Hepatocyte (in vitro differentiated cells): ENCODE measurements at regions not wholly inside any gene's neighbourhood (a gene's known extent, or its start where the extent isn't known, plus 50 kb on each side); places are given as distances from the start of the nearest gene placed in this dataset.

Experiments
- DNase-seq: peaks from one replicate; pipeline ENCODE4 v3.0.0-alpha.2; 2016; ENCODE audit warnings: low spot score
- H2AFZ ChIP-seq: fragments of 200-600 bp; sonication (generic); 2 replicates; pipeline ENCODE4 v1.6.0; 2016; ENCODE audit warnings: antibody characterized with exemption, mild to moderate bottlenecking
- H3K27ac ChIP-seq: fragments of 200-600 bp; sonication (generic); 2 replicates; pipeline ENCODE4 v1.5.1; 2016; ENCODE audit warnings: mild to moderate bottlenecking
- H3K27me3 ChIP-seq: fragments of 200-600 bp; sonication (generic); 2 replicates; pipeline ENCODE4 v1.6.1; 2016
- H3K36me3 ChIP-seq: fragments of 200-600 bp; sonication (generic); replicated peaks from 2 replicates; pipeline ENCODE4 v1.5.1; 2016; ENCODE audit warnings: low read depth; ENCODE audit not compliant: insufficient read depth
- H3K4me1 ChIP-seq: fragments of 200-600 bp; sonication (generic); 2 replicates; pipeline ENCODE4 v1.5.1; 2016; ENCODE audit warnings: mild to moderate bottlenecking, moderate library complexity; ENCODE audit not compliant: insufficient read depth
- H3K4me2 ChIP-seq: fragments of 200-600 bp; sonication (generic); 2 replicates; pipeline ENCODE4 v1.6.0; 2016
- H3K4me3 ChIP-seq: fragments of 200-600 bp; sonication (generic); 2 replicates; pipeline ENCODE4 v1.5.1; 2016; ENCODE audit warnings: mild to moderate bottlenecking
- H3K79me2 ChIP-seq: fragments of 200-600 bp; sonication (generic); 2 replicates; pipeline ENCODE4 v1.6.0; 2017; ENCODE audit warnings: mild to moderate bottlenecking
- H3K9me2 ChIP-seq: fragments of 200-600 bp; sonication (generic); replicated peaks from 2 replicates; pipeline ENCODE4 v1.6.0; 2017; ENCODE audit warnings: mild to moderate bottlenecking; ENCODE audit not compliant: insufficient read depth
- H3K9me3 ChIP-seq: fragments of 200-600 bp; sonication (generic); 2 replicates; pipeline ENCODE4 v1.5.1; 2016; ENCODE audit warnings: low read depth, mild to moderate bottlenecking
- H4K20me1 ChIP-seq: fragments of 200-600 bp; sonication (generic); 2 replicates; pipeline ENCODE4 v1.6.0; 2016; ENCODE audit warnings: mild to moderate bottlenecking; ENCODE audit not compliant: insufficient read depth, poor library complexity, severe bottlenecking
- CTCF ChIP-seq: fragments of 200-600 bp; sonication (generic); IDR thresholded peaks from 2 replicates; pipeline ENCODE4 v1.5.1; 2016; ENCODE audit warnings: antibody characterized with exemption, mild to moderate bottlenecking; ENCODE audit not compliant: poor library complexity
- EZH2 ChIP-seq: fragments of 200-600 bp; sonication (generic); IDR thresholded peaks from 2 replicates; pipeline ENCODE4 v1.6.1; 2016; ENCODE audit warnings: antibody characterized with exemption, mild to moderate bottlenecking, borderline replicate concordance
- EZH2phosphoT487 ChIP-seq: fragments of 200-600 bp; sonication (generic); IDR thresholded peaks from one replicate; pipeline ENCODE4 v1.6.1; 2018; ENCODE audit warnings: antibody characterized with exemption, mild to moderate bottlenecking, low read depth, moderate library complexity; ENCODE audit not compliant: unreplicated experiment, severe bottlenecking
- WGBS: methylation state at CpG from one replicate; pipeline ENCODE4 v1.1.6; 2016; ENCODE audit warnings: low lambda C conversion rate; ENCODE audit errors: missing lambda C conversion rate; 5-methylcytosine and 5-hydroxymethylcytosine counted together

GRCh38 chr9:79116041-79116440 lies 455.7 kb upstream of the TLE4 start:
- Histone ChIP-seq H3K4me1 (peaks cover 7% of the 10 kb centered on the region), H3K9me2 (no peaks in the 10 kb centered on the region), H3K36me3 (no peaks in the 10 kb centered on the region), H3K27me3 (no peaks in the 10 kb centered on the region), H3K79me2 (no peaks in the 10 kb centered on the region), H3K4me3 (no peak overlapping the region), H2AFZ (no peak overlapping the region), H3K4me2 (no peak overlapping the region), H3K9me3 (no peaks in the 10 kb centered on the region), H3K27ac (no peak overlapping the region), H4K20me1 (no peaks in the 10 kb centered on the region)
- WGBS: 78% methylated on average over 3 of the region's 3 CpGs
- DNase-seq: no peak
- no peak for TF ChIP-seq CTCF
- TF ChIP-seq EZH2: no peak
- no peak for TF ChIP-seq EZH2phosphoT487

- Histone ChIP-seq H4K20me1 (no peaks in the 10 kb centered on the region), H3K9me3 (no peaks in the 10 kb centered on the region), H2AFZ (no peak overlapping the region), H3K4me2 (no peak overlapping the region), H3K4me3 (no peak overlapping the region), H3K79me2 (no peaks in the 10 kb centered on the region), H3K27ac (no peak overlapping the region), H3K9me2 (no peaks in the 10 kb centered on the region), H3K4me1 (peaks cover 13% of the 10 kb centered on the region), H3K36me3 (no peaks in the 10 kb centered on the region), H3K27me3 (no peaks in the 10 kb centered on the region)
- DNase-seq: no peak
- WGBS: 92% methylated on average over 6 of the region's 6 CpGs
- no peak for TF ChIP-seq CTCF
- no peak for TF ChIP-seq EZH2
- TF ChIP-seq EZH2phosphoT487: no peak
Observed at GRCh38 chr9:79116709-79117108, 455.1 kb upstream of the TLE4 start.

GRCh38 chr9:79120533-79120932 lies 451.2 kb upstream of the TLE4 start:
- Histone ChIP-seq H4K20me1 (no peaks in the 10 kb centered on the region), H3K27me3 (no peaks in the 10 kb centered on the region), H3K4me2 (peak overlapping the region; percentile 13), H3K9me3 (no peaks in the 10 kb centered on the region), H3K27ac (peak overlapping the region; percentile 46), H3K4me3 (no peak overlapping the region), H3K9me2 (no peaks in the 10 kb centered on the region), H3K4me1 (peaks cover 13% of the 10 kb centered on the region), H3K79me2 (no peaks in the 10 kb centered on the region), H3K36me3 (no peaks in the 10 kb centered on the region), H2AFZ (no peak overlapping the region)
- peak; percentile 9 for DNase-seq
- TF ChIP-seq CTCF (no peak), EZH2phosphoT487 (no peak), EZH2 (no peak)
- 51% methylated on average over 2 of the region's 2 CpGs for WGBS

GRCh38 chr9:79120941-79121340 lies 450.8 kb upstream of the TLE4 start:
- peak; percentile 28 for DNase-seq
- peaks cover 13% of the 10 kb centered on the region for H3K4me1 ChIP-seq
- H3K4me2 ChIP-seq: peak overlapping the region; percentile 13
- no peaks in the 10 kb centered on the region for H3K9me3 ChIP-seq
- H3K27me3 ChIP-seq: no peaks in the 10 kb centered on the region
- WGBS: 44% methylated on average over 2 of the region's 2 CpGs
- no peak overlapping the region for H2AFZ ChIP-seq
- H3K36me3 ChIP-seq: no peaks in the 10 kb centered on the region
- peak overlapping the region; percentile 46 for H3K27ac ChIP-seq
- H3K9me2 ChIP-seq: no peaks in the 10 kb centered on the region
- no peaks in the 10 kb centered on the region for H3K79me2 ChIP-seq
- no peaks in the 10 kb centered on the region for H4K20me1 ChIP-seq
- H3K4me3 ChIP-seq: no peak overlapping the region
- TF ChIP-seq CTCF (no peak), EZH2phosphoT487 (no peak), EZH2 (no peak)
